Right lobe of liver (tissue), 4 donors: ENCODE measurements at regions not wholly inside any gene's neighbourhood (a gene's known extent, or its start where the extent isn't known, plus 50 kb on each side); places are given as distances from the start of the nearest gene placed in this dataset.

Experiments
- CTCF ChIP-seq, 4 donors: fragments of 200-600 bp in 3 of 4; fragments of 450-650 bp in 1 of 4; IDR thresholded peaks; one replicate each; pipeline versions ENCODE4 v1.5.1 to v1.8.0; 2016 to 2022; ENCODE audit warnings: antibody characterized with exemption in 4 of 4, mild to moderate bottlenecking in 2 of 4
- POLR2A ChIP-seq: fragments of 450-650 bp; IDR thresholded peaks from one replicate; pipeline ENCODE4 v1.6.1; 2017; ENCODE audit warnings: antibody characterized with exemption, mild to moderate bottlenecking
- donor health status: DM: no; HTN: no; CAD: no.
- donor health status: DM: no; HTN: no; CAD: no.
- donor health status: DM: no; HTN: yes; CAD: no.

GRCh38 chr9:115200711-115201505, 83.0 kb upstream of the TNC start:
- no peak for TF ChIP-seq CTCF (IDR thresholded peaks at IDR 0.05)
- no peak for TF ChIP-seq POLR2A
